ENCODE measurements at regions not wholly inside any gene's neighbourhood (a gene's known extent, or its start where the extent isn't known, plus 50 kb on each side); places are given as distances from the start of the nearest gene placed in this dataset.

- TF ChIP-seq ZNF407 (CRISPR knock-in tag; IDR thresholded peaks at IDR 0.05; ENCODE audit: not compliant biosample characterization) = peak; percentile 54
- no peak for TF ChIP-seq HOXD1 (CRISPR knock-in tag; IDR thresholded peaks at IDR 0.05)
- no peak for TF ChIP-seq CHD4 (IDR thresholded peaks at IDR 0.05; ENCODE audit: borderline replicate concordance, low read length)
- peak; percentile 28 for TF ChIP-seq HNRNPLL (IDR thresholded peaks at IDR 0.05; ENCODE audit: low read depth, low read length, poor library complexity, severe bottlenecking)
- TF ChIP-seq AGO2 (optimal IDR thresholded peaks at IDR 0.05; ENCODE audit: low read depth, low read length) = peak; percentile 18
- peak; percentile 88 for TF ChIP-seq ZNF292 (CRISPR knock-in tag; IDR thresholded peaks at IDR 0.05; ENCODE audit: borderline replicate concordance, low read depth)
- TF ChIP-seq ZNF619 (CRISPR knock-in tag; IDR thresholded peaks at IDR 0.05) = no peak
- no peak for TF ChIP-seq RORA (CRISPR knock-in tag; IDR thresholded peaks at IDR 0.05)
- TF ChIP-seq, protein P1, sequence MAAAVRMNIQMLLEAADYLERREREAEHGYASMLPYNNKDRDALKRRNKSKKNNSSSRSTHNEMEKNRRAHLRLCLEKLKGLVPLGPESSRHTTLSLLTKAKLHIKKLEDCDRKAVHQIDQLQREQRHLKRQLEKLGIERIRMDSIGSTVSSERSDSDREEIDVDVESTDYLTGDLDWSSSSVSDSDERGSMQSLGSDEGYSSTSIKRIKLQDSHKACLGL (CRISPR knock-in tag; IDR thresholded peaks at IDR 0.05) = 0 out of 2 replicates have a peak, but pooled peaks have one; percentile 26
- peak; percentile 45 for TF ChIP-seq XRCC5 (optimal IDR thresholded peaks at IDR 0.05; ENCODE audit: low read length)
- no peak for TF ChIP-seq SRSF1 (optimal IDR thresholded peaks at IDR 0.05; ENCODE audit: low read depth, low read length)
- TF ChIP-seq, protein P2, sequence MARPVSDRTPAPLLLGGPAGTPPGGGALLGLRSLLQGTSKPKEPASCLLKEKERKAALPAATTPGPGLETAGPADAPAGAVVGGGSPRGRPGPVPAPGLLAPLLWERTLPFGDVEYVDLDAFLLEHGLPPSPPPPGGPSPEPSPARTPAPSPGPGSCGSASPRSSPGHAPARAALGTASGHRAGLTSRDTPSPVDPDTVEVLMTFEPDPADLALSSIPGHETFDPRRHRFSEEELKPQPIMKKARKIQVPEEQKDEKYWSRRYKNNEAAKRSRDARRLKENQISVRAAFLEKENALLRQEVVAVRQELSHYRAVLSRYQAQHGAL (CRISPR knock-in tag; IDR thresholded peaks at IDR 0.05; ENCODE audit: not compliant biosample characterization) = no peak
- peak; percentile 22; the same call in 1 of the 2 replicates for TF ChIP-seq ZNF891 (CRISPR knock-in tag; IDR thresholded peaks at IDR 0.05)
- peak; percentile 85 for TF ChIP-seq ZBTB38 (CRISPR knock-in tag; IDR thresholded peaks at IDR 0.05)
- TF ChIP-seq EED (CRISPR knock-in tag; IDR thresholded peaks at IDR 0.05) = 0 out of 2 replicates have a peak, but pooled peaks have one; percentile 36
- TF ChIP-seq ZNF124 (CRISPR knock-in tag; IDR thresholded peaks at IDR 0.05) = no peak
- TF ChIP-seq SALL1 (CRISPR knock-in tag; IDR thresholded peaks at IDR 0.05) = peak; percentile 60
- TF ChIP-seq HNRNPH1 (optimal IDR thresholded peaks at IDR 0.05; ENCODE audit: low read depth, low read length) = no peak
- TF ChIP-seq ZNF230 (CRISPR knock-in tag; IDR thresholded peaks at IDR 0.05) = 0 out of 2 replicates have a peak, but pooled peaks have one; percentile 32
- peak; percentile 49 for TF ChIP-seq ZNF282 (IDR thresholded peaks at IDR 0.05; ENCODE audit: partially characterized antibody)
These were observed 90.6 kb downstream of the TTLL2 start (continued) for GRCh38 chr6:167415441-167415961.
